K562 (cell line): ENCODE measurements at regions not wholly inside any gene's neighbourhood (a gene's known extent, or its start where the extent isn't known, plus 50 kb on each side); places are given as distances from the start of the nearest gene placed in this dataset.

Source experiments
- DIDO1 ChIP-seq: fragments of 450-650 bp; IDR thresholded peaks from 2 replicates; pipeline ENCODE4 v1.6.1; 2016; ENCODE audit warnings: low read depth, missing biosample characterization, missing genetic modification characterization
- DPF2 ChIP-seq: fragments of 450-650 bp; IDR thresholded peaks from 2 replicates; pipeline ENCODE4 v1.6.1; 2016
- ESRRB ChIP-seq: fragments of 250-450 bp; sonication (Bioruptor Pico); IDR thresholded peaks from 2 replicates; pipeline ENCODE4 v1.5.0; 2020; ENCODE audit warnings: mild to moderate bottlenecking, moderate library complexity, borderline replicate concordance
- FUS ChIP-seq: fragments of 200-400 bp; formaldehyde crosslinking; optimal IDR thresholded peaks from 2 replicates; pipeline ENCODE3; 2017; ENCODE audit warnings: low read depth, low read length
- ILK ChIP-seq: fragments of 450-650 bp; IDR thresholded peaks from 2 replicates; pipeline ENCODE4 v1.6.1; 2016; ENCODE audit warnings: missing genetic modification characterization, low read depth, mild to moderate bottlenecking, missing compliant biosample characterization, moderate library complexity, borderline replicate concordance
- JUN ChIP-seq, 2 experiments: sonication (generic) in 1 of 2; formaldehyde crosslinking in 1 of 2; IDR thresholded peaks; 2 replicates each; pipeline versions ENCODE4 v1.6.1 to v1.8.0; 2012 to 2022; ENCODE audit warnings: borderline replicate concordance in 2 of 2, mild to moderate bottlenecking in 2 of 2, improper control_type of control experiment in 1 of 2, low read depth in 1 of 2, low read length in 1 of 2, missing genetic modification reagents in 1 of 2
- MEF2D ChIP-seq: conservative IDR thresholded peaks from 2 replicates; pipeline ENCODE4 v1.6.1; 2016; ENCODE audit warnings: low read depth, missing genetic modification characterization, missing compliant biosample characterization
- MYBL2 ChIP-seq, 2 experiments: fragments of 450-650 bp in 1 of 2; sonication (generic) in 1 of 2; formaldehyde crosslinking in 1 of 2; IDR thresholded peaks; 2 replicates each; pipeline versions ENCODE4 v1.6.1 to v1.8.1; 2017 to 2022; ENCODE audit warnings: borderline replicate concordance in 1 of 2, inconsistent platforms in 1 of 2, low read depth in 1 of 2, mild to moderate bottlenecking in 1 of 2, missing genetic modification reagents in 1 of 2, moderate library complexity in 1 of 2
- NEUROD1 ChIP-seq: fragments of 150-350 bp; IDR thresholded peaks from 2 replicates; pipeline ENCODE4 v1.6.1; 2014; ENCODE audit warnings: borderline replicate concordance, low read length, low read depth; ENCODE audit not compliant: partially characterized antibody
- STAG1 ChIP-seq: sonication (generic); formaldehyde crosslinking; IDR thresholded peaks from 2 replicates; pipeline ENCODE4 v1.5.0; 2020; ENCODE audit warnings: missing genetic modification reagents, borderline replicate concordance
- ZEB2 ChIP-seq: fragments of 450-650 bp; IDR thresholded peaks from 2 replicates; pipeline ENCODE4 v1.6.1; 2016
- ZNF263 ChIP-seq: sonication (generic); formaldehyde crosslinking; IDR thresholded peaks from 2 replicates; pipeline ENCODE4 v1.8.0; 2022; ENCODE audit warnings: mild to moderate bottlenecking, missing genetic modification reagents, borderline replicate concordance
- ZNF589 ChIP-seq: fragments of 200-800 bp; sonication (Bioruptor generic); IDR thresholded peaks from 2 replicates; pipeline ENCODE4 v1.6.1; 2016; ENCODE audit warnings: low read depth, missing genetic modification characterization, missing compliant biosample characterization
- TF ChIP-seq, protein P1 (sequence below): fragments of 250-450 bp; sonication (Bioruptor Pico); IDR thresholded peaks from 2 replicates; pipeline ENCODE4 v1.4.0; 2020; ENCODE audit warnings: borderline replicate concordance
- TF ChIP-seq, protein P2 (sequence below), 2 experiments: fragments of 450-650 bp in 1 of 2; IDR thresholded peaks; 2 replicates each; pipeline ENCODE4 v1.6.1; 2011 to 2017; ENCODE audit warnings: low read depth in 2 of 2, antibody characterized with exemption in 1 of 2, borderline replicate concordance in 1 of 2, low read length in 1 of 2, mild to moderate bottlenecking in 1 of 2, mixed read lengths in 1 of 2; ENCODE audit not compliant: control insufficient read depth in 1 of 2
- TF ChIP-seq, protein P3 (sequence below): fragments of 150-350 bp; conservative IDR thresholded peaks from 2 replicates; pipeline ENCODE4 v1.6.1; 2014; ENCODE audit warnings: low read length
- TF ChIP-seq, protein P4 (sequence below): sonication (generic); formaldehyde crosslinking; IDR thresholded peaks from 2 replicates; pipeline ENCODE4 v1.8.1; 2023; ENCODE audit warnings: mild to moderate bottlenecking, missing genetic modification reagents

DNA sequence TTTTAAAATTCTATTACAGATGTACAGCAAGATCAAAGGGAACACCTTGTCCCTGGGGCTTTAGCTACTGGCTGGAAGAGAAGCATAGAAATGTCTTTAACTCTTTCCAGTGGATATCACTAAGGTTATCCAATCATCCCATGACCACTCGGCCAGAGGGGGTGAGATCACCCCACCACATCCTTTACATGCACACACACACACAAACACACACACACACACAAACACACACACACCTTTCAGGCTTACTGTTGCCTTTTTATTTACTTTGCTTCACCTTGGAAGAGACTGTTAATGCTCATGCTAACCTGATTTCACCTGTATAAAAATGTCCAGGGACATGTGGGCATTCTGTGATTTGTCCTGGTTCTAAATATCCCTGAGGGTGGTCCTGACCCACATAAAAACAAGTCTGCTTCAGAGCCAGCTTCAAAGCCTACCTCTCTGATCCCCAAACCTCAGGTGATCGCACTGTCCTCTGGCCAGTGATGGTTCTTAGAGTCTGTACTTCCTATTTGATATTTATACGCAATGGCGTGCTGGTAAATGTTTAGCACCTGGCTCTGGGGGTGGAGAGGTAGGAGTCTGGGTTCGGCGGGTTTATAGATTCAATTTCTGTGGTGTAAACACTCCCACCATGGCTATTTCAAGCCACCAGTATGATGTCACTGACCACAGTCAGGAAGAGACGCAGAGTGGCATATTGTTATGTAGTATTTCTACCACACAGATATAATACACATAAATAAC, 166.1 kb upstream of the EEA1 start (continued):
- TF ChIP-seq, protein P1, sequence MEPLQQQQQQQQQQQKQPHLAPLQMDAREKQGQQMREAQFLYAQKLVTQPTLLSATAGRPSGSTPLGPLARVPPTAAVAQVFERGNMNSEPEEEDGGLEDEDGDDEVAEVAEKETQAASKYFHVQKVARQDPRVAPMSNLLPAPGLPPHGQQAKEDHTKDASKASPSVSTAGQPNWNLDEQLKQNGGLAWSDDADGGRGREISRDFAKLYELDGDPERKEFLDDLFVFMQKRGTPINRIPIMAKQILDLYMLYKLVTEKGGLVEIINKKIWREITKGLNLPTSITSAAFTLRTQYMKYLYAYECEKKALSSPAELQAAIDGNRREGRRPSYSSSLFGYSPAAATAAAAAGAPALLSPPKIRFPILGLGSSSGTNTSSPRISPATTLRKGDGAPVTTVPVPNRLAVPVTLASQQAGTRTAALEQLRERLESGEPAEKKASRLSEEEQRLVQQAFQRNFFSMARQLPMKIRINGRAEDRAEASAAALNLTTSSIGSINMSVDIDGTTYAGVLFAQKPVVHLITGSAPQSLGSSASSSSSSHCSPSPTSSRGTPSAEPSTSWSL (CRISPR knock-in tag), result no peak
- TF ChIP-seq MYBL2 (IDR thresholded peaks at IDR 0.05; ENCODE audit: low read depth), result no peak
- TF ChIP-seq MYBL2 (CRISPR knock-in tag; IDR thresholded peaks at IDR 0.05; ENCODE audit: borderline replicate concordance), result no peak
- TF ChIP-seq ESRRB (CRISPR knock-in tag), result no peak
- 0 out of 2 replicates have a peak, but pooled peaks have one; percentile 38 for TF ChIP-seq ZEB2
- peak; percentile 61 for TF ChIP-seq MEF2D (tag)
- 0 out of 2 replicates have a peak, but pooled peaks have one; percentile 8 for TF ChIP-seq ZNF589 (CRISPR knock-in tag)
- TF ChIP-seq DPF2, result 0 out of 2 replicates have a peak, but pooled peaks have one; percentile 11
- peak; percentile 48; the same call in 1 of the 2 replicates for TF ChIP-seq JUN (IDR thresholded peaks at IDR 0.05; ENCODE audit: borderline replicate concordance, low read depth, low read length)
- TF ChIP-seq JUN (CRISPR knock-in tag; IDR thresholded peaks at IDR 0.05; ENCODE audit: borderline replicate concordance), result no peak
- TF ChIP-seq ZNF263, result no peak
- no peak for TF ChIP-seq FUS
- TF ChIP-seq STAG1, result no peak
- no peak for TF ChIP-seq ILK
- TF ChIP-seq, protein P2, sequence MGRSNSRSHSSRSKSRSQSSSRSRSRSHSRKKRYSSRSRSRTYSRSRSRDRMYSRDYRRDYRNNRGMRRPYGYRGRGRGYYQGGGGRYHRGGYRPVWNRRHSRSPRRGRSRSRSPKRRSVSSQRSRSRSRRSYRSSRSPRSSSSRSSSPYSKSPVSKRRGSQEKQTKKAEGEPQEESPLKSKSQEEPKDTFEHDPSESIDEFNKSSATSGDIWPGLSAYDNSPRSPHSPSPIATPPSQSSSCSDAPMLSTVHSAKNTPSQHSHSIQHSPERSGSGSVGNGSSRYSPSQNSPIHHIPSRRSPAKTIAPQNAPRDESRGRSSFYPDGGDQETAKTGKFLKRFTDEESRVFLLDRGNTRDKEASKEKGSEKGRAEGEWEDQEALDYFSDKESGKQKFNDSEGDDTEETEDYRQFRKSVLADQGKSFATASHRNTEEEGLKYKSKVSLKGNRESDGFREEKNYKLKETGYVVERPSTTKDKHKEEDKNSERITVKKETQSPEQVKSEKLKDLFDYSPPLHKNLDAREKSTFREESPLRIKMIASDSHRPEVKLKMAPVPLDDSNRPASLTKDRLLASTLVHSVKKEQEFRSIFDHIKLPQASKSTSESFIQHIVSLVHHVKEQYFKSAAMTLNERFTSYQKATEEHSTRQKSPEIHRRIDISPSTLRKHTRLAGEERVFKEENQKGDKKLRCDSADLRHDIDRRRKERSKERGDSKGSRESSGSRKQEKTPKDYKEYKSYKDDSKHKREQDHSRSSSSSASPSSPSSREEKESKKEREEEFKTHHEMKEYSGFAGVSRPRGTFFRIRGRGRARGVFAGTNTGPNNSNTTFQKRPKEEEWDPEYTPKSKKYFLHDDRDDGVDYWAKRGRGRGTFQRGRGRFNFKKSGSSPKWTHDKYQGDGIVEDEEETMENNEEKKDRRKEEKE (IDR thresholded peaks at IDR 0.05; ENCODE audit: borderline replicate concordance in 1 of 2, control insufficient read depth in 1 of 2, low read depth in 2 of 2, low read length in 1 of 2), result no peak
- TF ChIP-seq, protein P3, sequence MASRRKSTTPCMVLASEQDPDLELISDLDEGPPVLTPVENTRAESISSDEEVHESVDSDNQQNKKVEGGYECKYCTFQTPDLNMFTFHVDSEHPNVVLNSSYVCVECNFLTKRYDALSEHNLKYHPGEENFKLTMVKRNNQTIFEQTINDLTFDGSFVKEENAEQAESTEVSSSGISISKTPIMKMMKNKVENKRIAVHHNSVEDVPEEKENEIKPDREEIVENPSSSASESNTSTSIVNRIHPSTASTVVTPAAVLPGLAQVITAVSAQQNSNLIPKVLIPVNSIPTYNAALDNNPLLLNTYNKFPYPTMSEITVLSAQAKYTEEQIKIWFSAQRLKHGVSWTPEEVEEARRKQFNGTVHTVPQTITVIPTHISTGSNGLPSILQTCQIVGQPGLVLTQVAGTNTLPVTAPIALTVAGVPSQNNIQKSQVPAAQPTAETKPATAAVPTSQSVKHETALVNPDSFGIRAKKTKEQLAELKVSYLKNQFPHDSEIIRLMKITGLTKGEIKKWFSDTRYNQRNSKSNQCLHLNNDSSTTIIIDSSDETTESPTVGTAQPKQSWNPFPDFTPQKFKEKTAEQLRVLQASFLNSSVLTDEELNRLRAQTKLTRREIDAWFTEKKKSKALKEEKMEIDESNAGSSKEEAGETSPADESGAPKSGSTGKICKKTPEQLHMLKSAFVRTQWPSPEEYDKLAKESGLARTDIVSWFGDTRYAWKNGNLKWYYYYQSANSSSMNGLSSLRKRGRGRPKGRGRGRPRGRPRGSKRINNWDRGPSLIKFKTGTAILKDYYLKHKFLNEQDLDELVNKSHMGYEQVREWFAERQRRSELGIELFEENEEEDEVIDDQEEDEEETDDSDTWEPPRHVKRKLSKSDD, result no peak
- TF ChIP-seq, protein P4, sequence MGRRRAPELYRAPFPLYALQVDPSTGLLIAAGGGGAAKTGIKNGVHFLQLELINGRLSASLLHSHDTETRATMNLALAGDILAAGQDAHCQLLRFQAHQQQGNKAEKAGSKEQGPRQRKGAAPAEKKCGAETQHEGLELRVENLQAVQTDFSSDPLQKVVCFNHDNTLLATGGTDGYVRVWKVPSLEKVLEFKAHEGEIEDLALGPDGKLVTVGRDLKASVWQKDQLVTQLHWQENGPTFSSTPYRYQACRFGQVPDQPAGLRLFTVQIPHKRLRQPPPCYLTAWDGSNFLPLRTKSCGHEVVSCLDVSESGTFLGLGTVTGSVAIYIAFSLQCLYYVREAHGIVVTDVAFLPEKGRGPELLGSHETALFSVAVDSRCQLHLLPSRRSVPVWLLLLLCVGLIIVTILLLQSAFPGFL (CRISPR knock-in tag), result no peak
- no peak for TF ChIP-seq NEUROD1
- TF ChIP-seq DIDO1, result no peak
